K562 (cell line): ENCODE measurements at regions not wholly inside any gene's neighbourhood (a gene's known extent, or its start where the extent isn't known, plus 50 kb on each side); places are given as distances from the start of the nearest gene placed in this dataset.

ENCODE experiments used
- CBX3 ChIP-seq, 2 experiments: IDR thresholded peaks; 1 replicate in 1 of 2; 2 replicates in 1 of 2; pipeline ENCODE4 v1.6.1; 2012; ENCODE audit warnings: inconsistent platforms in 2 of 2, low read length in 2 of 2, borderline replicate concordance in 1 of 2, control low read depth in 1 of 2
- CHD2 ChIP-seq: IDR thresholded peaks from 2 replicates; pipeline ENCODE4 v1.6.1; 2011; ENCODE audit warnings: low read depth, low read length
- HDGF ChIP-seq: fragments of 450-650 bp; IDR thresholded peaks from 2 replicates; pipeline ENCODE4 v1.6.1; 2016
- HMGN3 ChIP-seq: IDR thresholded peaks from 2 replicates; pipeline ENCODE4 v1.6.1; 2011; ENCODE audit warnings: borderline replicate concordance, low read depth, mild to moderate bottlenecking, mixed read lengths, low read length; ENCODE audit not compliant: insufficient read length; ENCODE audit errors: extremely low read depth
- ILF3 ChIP-seq: fragments of 450-650 bp; IDR thresholded peaks from 2 replicates; pipeline ENCODE4 v1.6.1; 2018; ENCODE audit warnings: antibody characterized with exemption, mild to moderate bottlenecking, moderate library complexity, borderline replicate concordance
- KDM4B ChIP-seq, 2 experiments: fragments of 450-650 bp in 1 of 2; sonication (generic) in 1 of 2; IDR thresholded peaks; 2 replicates each; pipeline ENCODE4 v1.6.1; 2016 to 2017; ENCODE audit warnings: borderline replicate concordance in 2 of 2, antibody characterized with exemption in 1 of 2, low read depth in 1 of 2, mild to moderate bottlenecking in 1 of 2
- KHSRP ChIP-seq: fragments of 450-650 bp; IDR thresholded peaks from 2 replicates; pipeline ENCODE4 v1.6.1; 2017
- MAZ ChIP-seq, 2 experiments: fragments of 450-650 bp in 1 of 2; sonication (generic) in 1 of 2; formaldehyde crosslinking; IDR thresholded peaks in 1 of 2; conservative IDR thresholded peaks in 1 of 2; 2 replicates each; pipeline versions ENCODE4 v1.4.0 to v1.5.0; 2020; ENCODE audit warnings: mild to moderate bottlenecking in 1 of 2, missing genetic modification reagents in 1 of 2
- MCM3 ChIP-seq: fragments of 450-650 bp; IDR thresholded peaks from 2 replicates; pipeline ENCODE4 v1.6.1; 2016
- MEF2A ChIP-seq: IDR thresholded peaks from 2 replicates; pipeline ENCODE4 v1.6.1; 2011; ENCODE audit warnings: low read depth, mild to moderate bottlenecking, low read length, moderate library complexity; ENCODE audit not compliant: control insufficient read depth
- MYNN ChIP-seq, 2 experiments: sonication (generic); formaldehyde crosslinking in 1 of 2; IDR thresholded peaks; 2 replicates each; pipeline versions ENCODE4 v1.5.0 to v1.6.1; 2016 to 2020; ENCODE audit warnings: antibody characterized with exemption in 1 of 2, missing genetic modification reagents in 1 of 2
- RBM39 ChIP-seq: fragments of 200-400 bp; formaldehyde crosslinking; optimal IDR thresholded peaks from 2 replicates; pipeline ENCODE3; 2018; ENCODE audit warnings: low read depth, low read length
- RCOR1 ChIP-seq, 2 experiments: IDR thresholded peaks; 2 replicates each; pipeline ENCODE4 v1.6.1; 2012; ENCODE audit warnings: low read depth in 2 of 2, low read length in 2 of 2, borderline replicate concordance in 1 of 2, improper control_type of control experiment in 1 of 2
- SMARCA4 ChIP-seq: fragments of 450-650 bp; IDR thresholded peaks from 2 replicates; pipeline ENCODE4 v1.6.1; 2016
- ZBED1 ChIP-seq: IDR thresholded peaks from 2 replicates; pipeline ENCODE4 v1.6.1; 2014
- ZBTB7A ChIP-seq: IDR thresholded peaks from 2 replicates; pipeline ENCODE4 v1.6.1; 2011; ENCODE audit warnings: low read depth, mild to moderate bottlenecking, low read length, moderate library complexity, borderline replicate concordance; ENCODE audit not compliant: control insufficient read depth
- ZKSCAN1 ChIP-seq: fragments of 150-350 bp; IDR thresholded peaks from 2 replicates; pipeline ENCODE4 v1.6.1; 2016; ENCODE audit warnings: low read depth, low read length
- ZNF239 ChIP-seq: fragments of 250-450 bp; sonication (Bioruptor Pico); IDR thresholded peaks from 2 replicates; pipeline ENCODE4 v1.4.0; 2020; ENCODE audit warnings: mild to moderate bottlenecking
- ZNF347 ChIP-seq: fragments of 450-650 bp; formaldehyde crosslinking; IDR thresholded peaks from 2 replicates; pipeline ENCODE4 v1.4.0; 2020; ENCODE audit warnings: low read depth, mild to moderate bottlenecking, moderate library complexity
- ZNF79 ChIP-seq: fragments of 250-450 bp; sonication (Bioruptor Pico); IDR thresholded peaks from 2 replicates; pipeline ENCODE4 v1.4.0; 2020; ENCODE audit warnings: low read depth, mild to moderate bottlenecking, moderate library complexity
- TF ChIP-seq, protein P1 (sequence below): IDR thresholded peaks from 3 replicates; pipeline ENCODE4 v1.6.1; 2011; ENCODE audit warnings: borderline replicate concordance, mild to moderate bottlenecking, moderate library complexity; ENCODE audit not compliant: insufficient read length; ENCODE audit errors: extremely low read depth
- TF ChIP-seq, protein P2 (sequence below): fragments of 250-450 bp; sonication (Bioruptor Pico); IDR thresholded peaks from 2 replicates; pipeline ENCODE4 v1.8.0; 2022; ENCODE audit warnings: moderate library complexity, mild to moderate bottlenecking, inconsistent platforms
- TF ChIP-seq, protein P3 (sequence below), 2 experiments: fragments of 450-650 bp in 1 of 2; sonication (generic) in 1 of 2; formaldehyde crosslinking in 1 of 2; IDR thresholded peaks in 1 of 2; conservative IDR thresholded peaks in 1 of 2; 2 replicates each; pipeline versions ENCODE4 v1.6.1 to v1.8.1; 2016 to 2023; ENCODE audit warnings: mild to moderate bottlenecking in 2 of 2, moderate library complexity in 2 of 2, inconsistent platforms in 1 of 2, missing genetic modification reagents in 1 of 2

DNA sequence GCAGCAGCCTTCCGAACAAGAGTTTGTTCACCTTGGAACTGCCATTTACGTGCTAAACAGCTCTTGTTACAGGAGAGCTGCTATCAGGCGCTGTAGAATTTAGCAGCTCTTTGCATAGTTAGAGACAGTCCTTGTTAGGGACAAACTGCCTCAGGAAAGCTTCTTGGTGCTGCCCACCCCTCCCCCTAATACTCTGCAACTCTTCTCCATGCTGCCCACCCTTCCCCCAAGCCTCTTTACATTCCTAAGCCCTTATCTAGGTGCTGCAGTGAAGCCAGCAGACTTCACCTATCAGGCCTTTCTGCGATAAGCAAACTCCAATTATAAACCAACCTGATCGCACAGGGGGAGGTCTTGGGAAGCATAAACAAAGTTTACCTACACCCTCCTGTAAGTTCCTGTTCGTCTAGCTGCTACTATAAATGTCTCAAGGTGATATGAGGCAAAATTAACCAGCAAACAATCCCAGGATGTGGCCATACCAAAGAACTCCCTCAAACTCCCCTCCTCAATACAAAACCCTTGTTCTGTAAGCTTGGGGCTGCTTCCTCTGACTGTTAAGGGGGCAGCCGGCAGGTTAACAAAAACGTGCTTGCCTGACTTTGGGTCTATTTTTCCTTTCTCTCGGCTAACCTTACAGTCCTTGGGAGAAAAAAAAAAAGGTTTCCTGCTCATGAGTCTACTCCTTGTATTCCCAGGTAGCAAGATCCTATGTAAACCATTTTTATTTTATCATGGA lies 74.0 kb upstream of the GC start (continued):
- TF ChIP-seq, protein P1, sequence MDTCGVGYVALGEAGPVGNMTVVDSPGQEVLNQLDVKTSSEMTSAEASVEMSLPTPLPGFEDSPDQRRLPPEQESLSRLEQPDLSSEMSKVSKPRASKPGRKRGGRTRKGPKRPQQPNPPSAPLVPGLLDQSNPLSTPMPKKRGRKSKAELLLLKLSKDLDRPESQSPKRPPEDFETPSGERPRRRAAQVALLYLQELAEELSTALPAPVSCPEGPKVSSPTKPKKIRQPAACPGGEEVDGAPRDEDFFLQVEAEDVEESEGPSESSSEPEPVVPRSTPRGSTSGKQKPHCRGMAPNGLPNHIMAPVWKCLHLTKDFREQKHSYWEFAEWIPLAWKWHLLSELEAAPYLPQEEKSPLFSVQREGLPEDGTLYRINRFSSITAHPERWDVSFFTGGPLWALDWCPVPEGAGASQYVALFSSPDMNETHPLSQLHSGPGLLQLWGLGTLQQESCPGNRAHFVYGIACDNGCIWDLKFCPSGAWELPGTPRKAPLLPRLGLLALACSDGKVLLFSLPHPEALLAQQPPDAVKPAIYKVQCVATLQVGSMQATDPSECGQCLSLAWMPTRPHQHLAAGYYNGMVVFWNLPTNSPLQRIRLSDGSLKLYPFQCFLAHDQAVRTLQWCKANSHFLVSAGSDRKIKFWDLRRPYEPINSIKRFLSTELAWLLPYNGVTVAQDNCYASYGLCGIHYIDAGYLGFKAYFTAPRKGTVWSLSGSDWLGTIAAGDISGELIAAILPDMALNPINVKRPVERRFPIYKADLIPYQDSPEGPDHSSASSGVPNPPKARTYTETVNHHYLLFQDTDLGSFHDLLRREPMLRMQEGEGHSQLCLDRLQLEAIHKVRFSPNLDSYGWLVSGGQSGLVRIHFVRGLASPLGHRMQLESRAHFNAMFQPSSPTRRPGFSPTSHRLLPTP: no peak
- TF ChIP-seq MYNN (IDR thresholded peaks at IDR 0.05): peak; percentile 85
- TF ChIP-seq MYNN (CRISPR knock-in tag; IDR thresholded peaks at IDR 0.05): no peak
- peak in 1 of 2 experiments; percentile 81; a peak in 2 of 3 replicates for TF ChIP-seq CBX3 (IDR thresholded peaks at IDR 0.05; ENCODE audit: borderline replicate concordance in 1 of 2, low read length in 2 of 2)
- TF ChIP-seq MEF2A: peak; percentile 31; the same call in 1 of the 2 replicates
- peak in 1 of 2 experiments; percentile 59; a peak in 2 of 4 replicates for TF ChIP-seq MAZ (CRISPR knock-in tag; conservative IDR thresholded peaks at IDR 0.05 in 1 of 2, IDR thresholded peaks at IDR 0.05 in 1 of 2)
- no peak for TF ChIP-seq HDGF
- TF ChIP-seq ZNF239: no peak; the same call in 1 of the 2 replicates
- TF ChIP-seq, protein P2, sequence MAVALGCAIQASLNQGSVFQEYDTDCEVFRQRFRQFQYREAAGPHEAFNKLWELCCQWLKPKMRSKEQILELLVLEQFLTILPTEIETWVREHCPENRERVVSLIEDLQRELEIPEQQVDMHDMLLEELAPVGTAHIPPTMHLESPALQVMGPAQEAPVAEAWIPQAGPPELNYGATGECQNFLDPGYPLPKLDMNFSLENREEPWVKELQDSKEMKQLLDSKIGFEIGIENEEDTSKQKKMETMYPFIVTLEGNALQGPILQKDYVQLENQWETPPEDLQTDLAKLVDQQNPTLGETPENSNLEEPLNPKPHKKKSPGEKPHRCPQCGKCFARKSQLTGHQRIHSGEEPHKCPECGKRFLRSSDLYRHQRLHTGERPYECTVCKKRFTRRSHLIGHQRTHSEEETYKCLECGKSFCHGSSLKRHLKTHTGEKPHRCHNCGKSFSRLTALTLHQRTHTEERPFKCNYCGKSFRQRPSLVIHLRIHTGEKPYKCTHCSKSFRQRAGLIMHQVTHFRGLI (CRISPR knock-in tag): no peak
- TF ChIP-seq HMGN3: peak; percentile 87
- no peak for TF ChIP-seq ZBED1
- TF ChIP-seq, protein P3, sequence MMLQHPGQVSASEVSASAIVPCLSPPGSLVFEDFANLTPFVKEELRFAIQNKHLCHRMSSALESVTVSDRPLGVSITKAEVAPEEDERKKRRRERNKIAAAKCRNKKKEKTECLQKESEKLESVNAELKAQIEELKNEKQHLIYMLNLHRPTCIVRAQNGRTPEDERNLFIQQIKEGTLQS (IDR thresholded peaks at IDR 0.05): peak; percentile 21; the same call in 1 of the 2 replicates
- TF ChIP-seq, protein P3 (CRISPR knock-in tag; conservative IDR thresholded peaks at IDR 0.05): no peak
- no peak for TF ChIP-seq ZNF347 (CRISPR knock-in tag)
- 0 out of 2 replicates have a peak, but pooled peaks have one; percentile 44 for TF ChIP-seq ILF3
- 0 out of 4 replicates have a peak, but pooled peaks of 1 of the 2 experiments have one; percentile 57 for TF ChIP-seq KDM4B (IDR thresholded peaks at IDR 0.05; ENCODE audit: borderline replicate concordance in 2 of 2, low read depth in 1 of 2)
- TF ChIP-seq SMARCA4: peak; percentile 96
- peak; percentile 78 for TF ChIP-seq CHD2
- peak; percentile 75 for TF ChIP-seq ZBTB7A
- TF ChIP-seq ZKSCAN1: peak; percentile 69
- TF ChIP-seq MCM3: no peak
- TF ChIP-seq ZNF79 (CRISPR knock-in tag): no peak
- peak; percentile 84 to 91; a peak in 3 of 4 replicates for TF ChIP-seq RCOR1 (IDR thresholded peaks at IDR 0.05; ENCODE audit: borderline replicate concordance in 1 of 2, low read depth in 2 of 2, low read length in 2 of 2)
- peak; percentile 45; the same call in 1 of the 2 replicates for TF ChIP-seq KHSRP
- no peak for TF ChIP-seq RBM39
